HepG2 (cell line): ENCODE measurements at regions not wholly inside any gene's neighbourhood (a gene's known extent, or its start where the extent isn't known, plus 50 kb on each side); places are given as distances from the start of the nearest gene placed in this dataset.

ENCODE experiments used
- ATAC-seq: fragments of 200-7000 bp; cut with Tn5 transposase; 3 replicates; pipeline ENCODE4 v1.9.1; 2020; ENCODE audit warnings: mild to moderate bottlenecking, moderate library complexity
- BruUV-seq: library from RNA; stranded (reverse); fragments of 400-500 nt; replicated peaks from 2 replicates; lab custom pipeline; 2021; lab: Mats Ljungman, UMichigan
- CTCF ChIA-PET: fragments of 300-600 bp; formaldehyde crosslinking; extraction: SDS; loops from one replicate; lab custom pipeline; 2021; ENCODE audit warnings: low total read pairs, inconsistent platforms, low intra/inter-chr PET ratio; lab: Yijun Ruan, JAX
- POLR2A ChIA-PET: fragments of 350-600 bp; sonication (Branson Sonifier 250); formaldehyde crosslinking; loops from one replicate; lab custom pipeline; 2020; ENCODE audit warnings: antibody characterized with exemption, inconsistent platforms; lab: Yijun Ruan, JAX
- DNase-seq: peaks from one replicate; pipeline ENCODE4 v3.0.0-alpha.2; 2015; ENCODE audit warnings: low spot score
- FAIRE-seq: peaks from 3 replicates; lab custom pipeline; 2011; peaks lifted over from hg19 to GRCh38; lab: Jason Lieb, UNC
- H2AFZ ChIP-seq: one replicate; pipeline ENCODE4 v1.6.1; 2011; ENCODE audit warnings: low read length, inconsistent platforms
- H3K27ac ChIP-seq: fragments of 300-600 bp; 3 replicates; pipeline ENCODE4 v1.8.0; 2011; ENCODE audit warnings: mixed run types, mild to moderate bottlenecking, mixed read lengths, low read length, inconsistent platforms; ENCODE audit not compliant: insufficient read depth; ENCODE audit errors: extremely low read length
- H3K27me3 ChIP-seq, 2 experiments: fragments of 200-600 bp in 1 of 2; 2 replicates in 1 of 2; 3 replicates in 1 of 2; pipeline versions ENCODE4 v1.6.0 to v1.8.0; 2011; ENCODE audit warnings: low read length in 2 of 2, mild to moderate bottlenecking in 2 of 2, moderate library complexity in 2 of 2, inconsistent platforms in 1 of 2; ENCODE audit not compliant: insufficient read depth in 2 of 2, control insufficient read depth in 1 of 2
- H3K36me3 ChIP-seq, 2 experiments: fragments of 200-600 bp in 1 of 2; replicated peaks in 1 of 2; 2 replicates in 1 of 2; 3 replicates in 1 of 2; pipeline versions ENCODE4 v1.5.1 to v1.8.0; 2011; ENCODE audit warnings: low read length in 2 of 2, inconsistent platforms in 1 of 2; ENCODE audit not compliant: insufficient read depth in 2 of 2, control insufficient read depth in 1 of 2
- H3K4me1 ChIP-seq: 2 replicates; pipeline ENCODE4 v1.5.1; 2012; ENCODE audit warnings: low read length, inconsistent platforms; ENCODE audit not compliant: insufficient read depth
- H3K4me2 ChIP-seq: 2 replicates; pipeline ENCODE4 v1.6.0; 2011; ENCODE audit warnings: low read depth, low read length, inconsistent platforms
- H3K4me3 ChIP-seq, 3 experiments: fragments of 200-600 bp in 1 of 3; sonication (generic), shearing (Covaris generic) in 1 of 3; replicated peaks in 1 of 3; 2 replicates each; pipeline ENCODE4 v1.5.1; 2011 to 2016; ENCODE audit warnings: low read length in 3 of 3, inconsistent platforms in 2 of 3, low read depth in 2 of 3, mild to moderate bottlenecking in 2 of 3, control low read depth in 1 of 3, mixed read lengths in 1 of 3; ENCODE audit not compliant: insufficient read depth in 1 of 3
- H3K79me2 ChIP-seq: one replicate; pipeline ENCODE4 v1.6.1; 2011; ENCODE audit warnings: low read length, inconsistent platforms; ENCODE audit not compliant: insufficient read depth
- H3K9ac ChIP-seq: 2 replicates; pipeline ENCODE4 v1.6.0; 2011; ENCODE audit warnings: mild to moderate bottlenecking, low read depth, low read length, inconsistent platforms; ENCODE audit not compliant: insufficient read depth
- H3K9me3 ChIP-seq: 2 replicates; pipeline ENCODE4 v1.5.1; 2012; ENCODE audit warnings: mild to moderate bottlenecking, low read length
- H4K20me1 ChIP-seq: 2 replicates; pipeline ENCODE4 v1.6.0; 2011; ENCODE audit warnings: inconsistent platforms, mild to moderate bottlenecking, low read length, moderate library complexity; ENCODE audit not compliant: insufficient read depth
- ATRX ChIP-seq: sonication (generic); formaldehyde crosslinking; IDR thresholded peaks from 2 replicates; pipeline ENCODE4 v1.4.0; 2020; ENCODE audit warnings: missing genetic modification reagents, borderline replicate concordance
- HOXA7 ChIP-seq: sonication (generic); formaldehyde crosslinking; IDR thresholded peaks from 2 replicates; pipeline ENCODE4 v1.8.1; 2022; ENCODE audit warnings: mild to moderate bottlenecking, missing genetic modification reagents, moderate library complexity
- IKZF4 ChIP-seq: sonication (generic); formaldehyde crosslinking; IDR thresholded peaks from 2 replicates; pipeline ENCODE4 v1.5.1; 2020; ENCODE audit warnings: borderline replicate concordance, mild to moderate bottlenecking, low read depth, missing genetic modification reagents; ENCODE audit errors: not compliant biosample characterization
- ZNF124 ChIP-seq: sonication (generic); formaldehyde crosslinking; IDR thresholded peaks from 2 replicates; pipeline ENCODE4 v1.4.0; 2020; ENCODE audit warnings: missing genetic modification reagents
- ZNF816 ChIP-seq: sonication (generic); formaldehyde crosslinking; IDR thresholded peaks from 2 replicates; pipeline ENCODE4 v1.8.0; 2022; ENCODE audit warnings: missing genetic modification reagents, mild to moderate bottlenecking, borderline replicate concordance
- ZSCAN9 ChIP-seq: IDR thresholded peaks from 2 replicates; pipeline ENCODE4 v1.6.1; 2016; ENCODE audit warnings: borderline replicate concordance
- WGBS: methylation state at CpG from one replicate; pipeline ENCODE4 v1.1.6; 2017; ENCODE audit warnings: low lambda C conversion rate; 5-methylcytosine and 5-hydroxymethylcytosine counted together
- in situ Hi-C: cut with HindIII; loops from 2 replicates; pipeline ENCODE4 v1.10.0; 2017; ENCODE audit warnings: low pct_unique_long_range_greater_than_20kb; ENCODE audit not compliant: extremely low pct_ligation_motif_present
- intact Hi-C: fragments of 100-400 bp; cut with micrococcal nuclease; formaldehyde crosslinking; loops from one replicate; pipeline ENCODE4 v1.10.0; 2022; ENCODE audit not compliant: unreplicated experiment
- TF ChIP-seq, protein P1 (sequence below): IDR thresholded peaks from 2 replicates; pipeline ENCODE4 v1.6.1; 2016
- TF ChIP-seq, protein P2 (sequence below): sonication (generic); formaldehyde crosslinking; IDR thresholded peaks from 2 replicates; pipeline ENCODE4 v1.5.0; 2020; ENCODE audit warnings: missing genetic modification reagents
- TF ChIP-seq, protein P3 (sequence below): IDR thresholded peaks from 2 replicates; pipeline ENCODE4 v1.6.1; 2018; ENCODE audit warnings: missing genetic modification reagents
- TF ChIP-seq, protein P4 (sequence below): sonication (generic); formaldehyde crosslinking; IDR thresholded peaks from 2 replicates; pipeline ENCODE4 v1.4.0; 2020; ENCODE audit warnings: missing genetic modification reagents

DNA sequence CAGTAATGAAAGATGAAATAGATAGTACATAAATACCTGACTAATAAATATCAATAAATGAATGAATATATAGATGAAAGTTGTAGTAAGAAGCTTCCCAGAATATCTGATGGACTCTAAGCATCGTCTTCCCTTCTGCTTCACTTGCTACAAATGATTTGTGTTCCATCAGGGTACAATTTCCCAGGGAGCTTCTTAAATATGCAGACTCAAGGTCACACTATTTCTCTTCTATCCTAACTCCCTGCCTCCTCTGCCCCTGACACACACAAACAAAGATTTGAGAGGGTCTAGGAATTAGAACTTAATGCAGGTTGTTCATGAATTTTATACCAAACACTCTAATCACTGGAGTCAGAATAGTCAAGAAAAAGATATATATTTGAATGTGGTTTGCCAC lies 415.9 kb upstream of the TMPRSS15 start:
- DNase-seq (no peak), FAIRE-seq (no peak), ATAC-seq (no peak)
- Histone ChIP-seq H4K20me1 (no peaks in the 10 kb centered on the region), H2AFZ (no peak overlapping the region), H3K36me3 (no peaks in the 10 kb centered on the region), H3K79me2 (no peaks in the 10 kb centered on the region), H3K27me3 (no peaks in the 10 kb centered on the region), H3K9me3 (peaks cover 84% of the 10 kb centered on the region), H3K4me3 (no peak overlapping the region), H3K9ac (no peak overlapping the region), H3K27ac (no peak overlapping the region), H3K4me2 (no peak overlapping the region), H3K4me1 (no peaks in the 10 kb centered on the region)
- in situ Hi-C loops: no loop called here
- TF ChIP-seq ZNF124 (CRISPR knock-in tag) (no peak), ATRX (CRISPR knock-in tag) (no peak), IKZF4 (CRISPR knock-in tag) (no peak)
- TF ChIP-seq, protein P1, sequence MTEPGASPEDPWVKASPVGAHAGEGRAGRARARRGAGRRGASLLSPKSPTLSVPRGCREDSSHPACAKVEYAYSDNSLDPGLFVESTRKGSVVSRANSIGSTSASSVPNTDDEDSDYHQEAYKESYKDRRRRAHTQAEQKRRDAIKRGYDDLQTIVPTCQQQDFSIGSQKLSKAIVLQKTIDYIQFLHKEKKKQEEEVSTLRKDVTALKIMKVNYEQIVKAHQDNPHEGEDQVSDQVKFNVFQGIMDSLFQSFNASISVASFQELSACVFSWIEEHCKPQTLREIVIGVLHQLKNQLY: no peak
- WGBS: 0% methylated on average over 1 of the region's 1 CpG
- intact Hi-C loops: no loop called here
- ChIA-PET CTCF (no interaction called here), POLR2A (no interaction called here)
- no TSS peak for BruUV-seq

DNA sequence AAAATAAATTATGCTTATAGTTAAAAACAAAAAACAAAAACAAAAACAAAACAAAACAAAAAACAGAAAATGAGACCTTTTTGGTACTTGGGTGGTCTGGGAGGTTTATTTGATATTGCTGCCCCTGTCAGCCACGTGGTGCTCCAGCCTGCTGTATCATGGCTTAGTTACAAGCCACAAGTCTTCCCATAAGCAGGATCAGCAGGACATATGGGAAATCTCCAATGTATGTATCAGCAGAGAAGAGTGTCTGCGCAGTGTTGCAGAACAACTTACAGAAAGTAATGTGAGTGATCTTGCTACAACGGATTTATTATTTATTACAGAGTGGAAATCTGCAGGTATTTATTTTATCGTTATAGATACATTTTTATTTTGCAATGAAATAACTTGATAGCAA lies 423.0 kb upstream of the TMPRSS15 start:
- H3K4me3 ChIP-seq: no peak overlapping the region
- H2AFZ ChIP-seq: no peak overlapping the region
- DNase-seq (no peak), ATAC-seq (no peak), FAIRE-seq (no peak)
- H3K79me2 ChIP-seq: no peaks in the 10 kb centered on the region
- in situ Hi-C loops: no loop called here
- no peak overlapping the region for H3K4me2 ChIP-seq
- no peaks in the 10 kb centered on the region for H3K36me3 ChIP-seq
- H3K9ac ChIP-seq: no peak overlapping the region
- intact Hi-C loops: no loop called here
- no TSS peak for BruUV-seq
- H3K27me3 ChIP-seq: no peaks in the 10 kb centered on the region
- H3K9me3 ChIP-seq: peaks cover 73% of the 10 kb centered on the region
- H4K20me1 ChIP-seq: no peaks in the 10 kb centered on the region
- ChIA-PET POLR2A (no interaction called here), CTCF (no interaction called here)
- 22% methylated on average over 4 of the region's 4 CpGs for WGBS
- no peak overlapping the region for H3K27ac ChIP-seq
- H3K4me1 ChIP-seq: no peaks in the 10 kb centered on the region
- TF ChIP-seq, protein P2, sequence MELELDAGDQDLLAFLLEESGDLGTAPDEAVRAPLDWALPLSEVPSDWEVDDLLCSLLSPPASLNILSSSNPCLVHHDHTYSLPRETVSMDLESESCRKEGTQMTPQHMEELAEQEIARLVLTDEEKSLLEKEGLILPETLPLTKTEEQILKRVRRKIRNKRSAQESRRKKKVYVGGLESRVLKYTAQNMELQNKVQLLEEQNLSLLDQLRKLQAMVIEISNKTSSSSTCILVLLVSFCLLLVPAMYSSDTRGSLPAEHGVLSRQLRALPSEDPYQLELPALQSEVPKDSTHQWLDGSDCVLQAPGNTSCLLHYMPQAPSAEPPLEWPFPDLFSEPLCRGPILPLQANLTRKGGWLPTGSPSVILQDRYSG (CRISPR knock-in tag): no peak
- no peak for TF ChIP-seq ZSCAN9 (CRISPR knock-in tag)
- TF ChIP-seq, protein P3, sequence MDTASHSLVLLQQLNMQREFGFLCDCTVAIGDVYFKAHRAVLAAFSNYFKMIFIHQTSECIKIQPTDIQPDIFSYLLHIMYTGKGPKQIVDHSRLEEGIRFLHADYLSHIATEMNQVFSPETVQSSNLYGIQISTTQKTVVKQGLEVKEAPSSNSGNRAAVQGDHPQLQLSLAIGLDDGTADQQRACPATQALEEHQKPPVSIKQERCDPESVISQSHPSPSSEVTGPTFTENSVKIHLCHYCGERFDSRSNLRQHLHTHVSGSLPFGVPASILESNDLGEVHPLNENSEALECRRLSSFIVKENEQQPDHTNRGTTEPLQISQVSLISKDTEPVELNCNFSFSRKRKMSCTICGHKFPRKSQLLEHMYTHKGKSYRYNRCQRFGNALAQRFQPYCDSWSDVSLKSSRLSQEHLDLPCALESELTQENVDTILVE (CRISPR knock-in tag): no peak
- TF ChIP-seq HOXA7 (CRISPR knock-in tag): no peak
- TF ChIP-seq ZNF816: no peak
- TF ChIP-seq, protein P4, sequence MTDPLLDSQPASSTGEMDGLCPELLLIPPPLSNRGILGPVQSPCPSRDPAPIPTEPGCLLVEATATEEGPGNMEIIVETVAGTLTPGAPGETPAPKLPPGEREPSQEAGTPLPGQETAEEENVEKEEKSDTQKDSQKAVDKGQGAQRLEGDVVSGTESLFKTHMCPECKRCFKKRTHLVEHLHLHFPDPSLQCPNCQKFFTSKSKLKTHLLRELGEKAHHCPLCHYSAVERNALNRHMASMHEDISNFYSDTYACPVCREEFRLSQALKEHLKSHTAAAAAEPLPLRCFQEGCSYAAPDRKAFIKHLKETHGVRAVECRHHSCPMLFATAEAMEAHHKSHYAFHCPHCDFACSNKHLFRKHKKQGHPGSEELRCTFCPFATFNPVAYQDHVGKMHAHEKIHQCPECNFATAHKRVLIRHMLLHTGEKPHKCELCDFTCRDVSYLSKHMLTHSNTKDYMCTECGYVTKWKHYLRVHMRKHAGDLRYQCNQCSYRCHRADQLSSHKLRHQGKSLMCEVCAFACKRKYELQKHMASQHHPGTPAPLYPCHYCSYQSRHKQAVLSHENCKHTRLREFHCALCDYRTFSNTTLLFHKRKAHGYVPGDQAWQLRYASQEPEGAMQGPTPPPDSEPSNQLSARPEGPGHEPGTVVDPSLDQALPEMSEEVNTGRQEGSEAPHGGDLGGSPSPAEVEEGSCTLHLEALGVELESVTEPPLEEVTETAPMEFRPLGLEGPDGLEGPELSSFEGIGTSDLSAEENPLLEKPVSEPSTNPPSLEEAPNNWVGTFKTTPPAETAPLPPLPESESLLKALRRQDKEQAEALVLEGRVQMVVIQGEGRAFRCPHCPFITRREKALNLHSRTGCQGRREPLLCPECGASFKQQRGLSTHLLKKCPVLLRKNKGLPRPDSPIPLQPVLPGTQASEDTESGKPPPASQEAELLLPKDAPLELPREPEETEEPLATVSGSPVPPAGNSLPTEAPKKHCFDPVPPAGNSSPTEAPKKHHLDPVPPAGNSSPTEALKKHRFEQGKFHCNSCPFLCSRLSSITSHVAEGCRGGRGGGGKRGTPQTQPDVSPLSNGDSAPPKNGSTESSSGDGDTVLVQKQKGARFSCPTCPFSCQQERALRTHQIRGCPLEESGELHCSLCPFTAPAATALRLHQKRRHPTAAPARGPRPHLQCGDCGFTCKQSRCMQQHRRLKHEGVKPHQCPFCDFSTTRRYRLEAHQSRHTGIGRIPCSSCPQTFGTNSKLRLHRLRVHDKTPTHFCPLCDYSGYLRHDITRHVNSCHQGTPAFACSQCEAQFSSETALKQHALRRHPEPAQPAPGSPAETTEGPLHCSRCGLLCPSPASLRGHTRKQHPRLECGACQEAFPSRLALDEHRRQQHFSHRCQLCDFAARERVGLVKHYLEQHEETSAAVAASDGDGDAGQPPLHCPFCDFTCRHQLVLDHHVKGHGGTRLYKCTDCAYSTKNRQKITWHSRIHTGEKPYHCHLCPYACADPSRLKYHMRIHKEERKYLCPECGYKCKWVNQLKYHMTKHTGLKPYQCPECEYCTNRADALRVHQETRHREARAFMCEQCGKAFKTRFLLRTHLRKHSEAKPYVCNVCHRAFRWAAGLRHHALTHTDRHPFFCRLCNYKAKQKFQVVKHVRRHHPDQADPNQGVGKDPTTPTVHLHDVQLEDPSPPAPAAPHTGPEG (CRISPR knock-in tag): no peak
